ENCODE measurements at regions not wholly inside any gene's neighbourhood (a gene's known extent, or its start where the extent isn't known, plus 50 kb on each side); places are given as distances from the start of the nearest gene placed in this dataset.

- intact Hi-C loops (cut with DNase I; ENCODE audit: low total_unique reads) = no loop called here
Measured at GRCh38 chr3:3699816-3700633, 99.2 kb upstream of the LRRN1 start.

GRCh38 chr3:3699407-3699806, 99.8 kb upstream of the LRRN1 start:
- H3K9me3 ChIP-seq = no peaks in the 10 kb centered on the region
- TF ChIP-seq POLR2A (IDR thresholded peaks at IDR 0.05) = no peak
- TF ChIP-seq CTCF (IDR thresholded peaks at IDR 0.05) = no peak
- TF ChIP-seq POLR2AphosphoS5 (IDR thresholded peaks at IDR 0.05) = no peak
- TF ChIP-seq EP300 (IDR thresholded peaks at IDR 0.05; ENCODE audit: low read depth) = no peak
- in situ Hi-C loops (cut with MboI; ENCODE audit: low pct_ligation_motif_present in 1 of 4, low pct_unique_long_range_greater_than_20kb in 1 of 4, low sequenced_read_pairs in 3 of 4) (no loop called here), intact Hi-C loops (cut with DNase I; ENCODE audit: low total_unique reads) (no loop called here)
- no peak overlapping the region for H3K4me3 ChIP-seq
- no peaks in the 10 kb centered on the region for H3K36me3 ChIP-seq
- WGBS, 2 donors (ENCODE audit: low coverage in 1 of 2) = 82 to 86% methylated on average over 4 to 5 of the region's 5 CpGs
- no peak overlapping the region for H3K27ac ChIP-seq
- DNase-seq = no peak
- H3K27me3 ChIP-seq = no peaks in the 10 kb centered on the region
- H3K4me1 ChIP-seq = no peaks in the 10 kb centered on the region

More at GRCh38 chr3:3699816-3700633, 99.2 kb upstream of the LRRN1 start:
- no peaks in the 10 kb centered on the region for H3K36me3 ChIP-seq
- in situ Hi-C loops (cut with MboI; ENCODE audit: low pct_ligation_motif_present in 1 of 4, low pct_unique_long_range_greater_than_20kb in 1 of 4, low sequenced_read_pairs in 3 of 4) = no loop called here
- no peak overlapping the region for H3K27ac ChIP-seq
- H3K4me3 ChIP-seq = no peak overlapping the region
- H3K4me1 ChIP-seq = no peaks in the 10 kb centered on the region
- no peak for DNase-seq
- 70 to 72% methylated on average over 4 to 7 of the region's 7 CpGs for WGBS, 2 donors (ENCODE audit: low coverage in 1 of 2)
- H3K27me3 ChIP-seq = no peaks in the 10 kb centered on the region
- TF ChIP-seq EP300 (IDR thresholded peaks at IDR 0.05; ENCODE audit: low read depth) (no peak), POLR2AphosphoS5 (IDR thresholded peaks at IDR 0.05) (no peak), CTCF (IDR thresholded peaks at IDR 0.05) (no peak), POLR2A (IDR thresholded peaks at IDR 0.05) (no peak)
- no peaks in the 10 kb centered on the region for H3K9me3 ChIP-seq

- 69 to 100% methylated on average over 5 of the region's 5 CpGs for WGBS, 2 donors (ENCODE audit: low coverage in 1 of 2)
- no peak overlapping the region for H3K4me3 ChIP-seq
- H3K4me1 ChIP-seq = no peaks in the 10 kb centered on the region
- H3K9me3 ChIP-seq = no peaks in the 10 kb centered on the region
- no peak for DNase-seq
- no peak overlapping the region for H3K27ac ChIP-seq
- TF ChIP-seq CTCF (IDR thresholded peaks at IDR 0.05) (no peak), POLR2A (IDR thresholded peaks at IDR 0.05) (no peak), EP300 (IDR thresholded peaks at IDR 0.05; ENCODE audit: low read depth) (no peak), POLR2AphosphoS5 (IDR thresholded peaks at IDR 0.05) (no peak)
- in situ Hi-C loops (cut with MboI; ENCODE audit: low pct_ligation_motif_present in 1 of 4, low pct_unique_long_range_greater_than_20kb in 1 of 4, low sequenced_read_pairs in 3 of 4) = no loop called here
- intact Hi-C loops (cut with DNase I; ENCODE audit: low total_unique reads) = no loop called here
- no peaks in the 10 kb centered on the region for H3K36me3 ChIP-seq
- H3K27me3 ChIP-seq = no peaks in the 10 kb centered on the region
Measured at GRCh38 chr3:3696345-3696744, 102.9 kb upstream of the LRRN1 start.

- Histone ChIP-seq H3K27ac (no peak overlapping the region), H3K4me1 (no peaks in the 10 kb centered on the region), H3K4me3 (no peak overlapping the region), H3K27me3 (no peaks in the 10 kb centered on the region), H3K36me3 (no peaks in the 10 kb centered on the region), H3K9me3 (no peaks in the 10 kb centered on the region)
- no peak for DNase-seq
- in situ Hi-C loops (cut with MboI; ENCODE audit: low pct_ligation_motif_present in 1 of 4, low pct_unique_long_range_greater_than_20kb in 1 of 4, low sequenced_read_pairs in 3 of 4) (no loop called here), intact Hi-C loops (cut with DNase I; ENCODE audit: low total_unique reads) (no loop called here)
- WGBS, 2 donors (ENCODE audit: low coverage in 1 of 2) = 90% methylated on average over 1 of the region's 1 CpG; no CpG with 5 or more reads in 1 of the 2 donors
- no peak for TF ChIP-seq POLR2AphosphoS5 (IDR thresholded peaks at IDR 0.05)
- no peak for TF ChIP-seq EP300 (IDR thresholded peaks at IDR 0.05; ENCODE audit: low read depth)
- no peak for TF ChIP-seq POLR2A (IDR thresholded peaks at IDR 0.05)
- no peak for TF ChIP-seq CTCF (IDR thresholded peaks at IDR 0.05)
Measured at GRCh38 chr3:3693593-3693992, 105.6 kb upstream of the LRRN1 start.

Data from transverse colon (tissue), 4 donors.